ENCODE measurements at regions not wholly inside any gene's neighbourhood (a gene's known extent, or its start where the extent isn't known, plus 50 kb on each side); places are given as distances from the start of the nearest gene placed in this dataset.

GRCh38 chr15:26372706-26373105, 400.2 kb downstream of the GABRB3 start:
- no peak for DNase-seq

GRCh38 chr15:26365077-26365476, 407.8 kb downstream of the GABRB3 start:
- no peak for DNase-seq

GRCh38 chr15:26359855-26360254, 413.0 kb downstream of the GABRB3 start:
- DNase-seq: no peak

GRCh38 chr15:26358708-26359107, 414.2 kb downstream of the GABRB3 start:
- no peak for DNase-seq

- DNase-seq: no peak
Measured at GRCh38 chr15:26357653-26358052, 415.2 kb downstream of the GABRB3 start.

- DNase-seq: no peak
Measured at GRCh38 chr15:26355472-26356074, 417.3 kb downstream of the GABRB3 start.

GRCh38 chr15:26352909-26353308, 420.0 kb downstream of the GABRB3 start:
- DNase-seq: no peak

- no peak for DNase-seq
Measured at GRCh38 chr15:26352406-26352805, 420.5 kb downstream of the GABRB3 start.

GRCh38 chr15:26325495-26325894, 447.4 kb downstream of the GABRB3 start:
- no peak for DNase-seq

GRCh38 chr15:26323566-26323965, 449.3 kb downstream of the GABRB3 start:
- no peak for DNase-seq

GRCh38 chr15:26318689-26319088, 454.2 kb downstream of the GABRB3 start:
- no peak for DNase-seq

- DNase-seq: no peak
Measured at GRCh38 chr15:26314577-26314976, 451.4 kb upstream of the ATP10A start.

GRCh38 chr15:26311710-26312236, 448.6 kb upstream of the ATP10A start:
- no peak for DNase-seq

GRCh38 chr15:26298659-26299170, 435.6 kb upstream of the ATP10A start:
- no peak for DNase-seq

GRCh38 chr15:26298010-26298658, 435.0 kb upstream of the ATP10A start:
- DNase-seq: no peak

- DNase-seq: no peak
Measured at GRCh38 chr15:26295336-26296085, 432.4 kb upstream of the ATP10A start.

- no peak for DNase-seq
Measured at GRCh38 chr15:26294059-26294689, 431.0 kb upstream of the ATP10A start.

GRCh38 chr15:26287381-26287780, 424.3 kb upstream of the ATP10A start:
- DNase-seq: no peak

GRCh38 chr15:26280281-26280680, 417.2 kb upstream of the ATP10A start:
- no peak for DNase-seq

GRCh38 chr15:26261966-26262365, 398.8 kb upstream of the ATP10A start:
- DNase-seq: no peak

GRCh38 chr15:26261413-26261812, 398.3 kb upstream of the ATP10A start:
- no peak for DNase-seq

GRCh38 chr15:26260517-26261133, 397.5 kb upstream of the ATP10A start:
- DNase-seq: peak in 1 of 2 donors; percentile 4

- DNase-seq: no peak
Measured at GRCh38 chr15:26259581-26259980, 396.5 kb upstream of the ATP10A start.

All from activated CD4-positive, alpha-beta T cell treated with anti-CD3 and anti-CD28 coated beads for 4 hours (primary cell).